B cell (primary cell): ENCODE measurements at regions not wholly inside any gene's neighbourhood (a gene's known extent, or its start where the extent isn't known, plus 50 kb on each side); places are given as distances from the start of the nearest gene placed in this dataset.

Experiments
- ATAC-seq: fragments of 200-7000 bp; cut with Tn5 transposase; one replicate; pipeline ENCODE4 v1.10.0; 2021; ENCODE audit warnings: low read depth, mild to moderate bottlenecking, moderate number of reproducible peaks, moderate library complexity
- CTCF ChIA-PET: fragments of 350-600 bp; sonication (Branson Sonifier 250); formaldehyde crosslinking; loops from one replicate; lab custom pipeline; 2021; ENCODE audit warnings: antibody characterized with exemption, inconsistent platforms; lab: Charles Lee
- POLR2A ChIA-PET: fragments of 350-600 bp; sonication (Branson Sonifier 250); formaldehyde crosslinking; loops from one replicate; lab custom pipeline; 2021; ENCODE audit warnings: antibody characterized with exemption; lab: Charles Lee
- DNase-seq: peaks from one replicate; pipeline ENCODE4 v3.0.0; 2013
- H2AFZ ChIP-seq: 2 replicates; pipeline ENCODE4 v1.6.1; 2012; ENCODE audit warnings: mild to moderate bottlenecking, low read depth, low read length; ENCODE audit not compliant: insufficient read depth, poor library complexity, severe bottlenecking
- H3K27ac ChIP-seq, 2 donors: 1 replicate in 1 of 2; 2 replicates in 1 of 2; pipeline ENCODE4 v1.5.1; 2012 to 2013; ENCODE audit warnings: low read length in 2 of 2, mild to moderate bottlenecking in 2 of 2, moderate library complexity in 1 of 2
- H3K27me3 ChIP-seq, 4 experiments: fragments of 200-600 bp in 1 of 4; sonication (generic) in 1 of 4; replicated peaks in 1 of 4; 1 replicate in 2 of 4; 2 replicates in 2 of 4; pipeline versions ENCODE4 v1.6.1 to v1.7.0; 2013 to 2016; ENCODE audit warnings: low read length in 3 of 4, mild to moderate bottlenecking in 2 of 4, mixed read lengths in 1 of 4, moderate library complexity in 1 of 4; ENCODE audit not compliant: insufficient read depth in 4 of 4, control insufficient read depth in 3 of 4; ENCODE audit errors: control extremely low read depth in 1 of 4
- H3K36me3 ChIP-seq, 2 experiments: replicated peaks in 1 of 2; 1 replicate in 1 of 2; 2 replicates in 1 of 2; pipeline versions ENCODE4 v1.6.1 to v1.7.1; 2013; ENCODE audit warnings: low read length in 1 of 2; ENCODE audit not compliant: insufficient read depth in 2 of 2, control insufficient read depth in 1 of 2; ENCODE audit errors: control extremely low read depth in 1 of 2, extremely low read depth in 1 of 2
- H3K4me1 ChIP-seq, 2 donors: fragments of 200-600 bp in 1 of 2; sonication (generic) in 1 of 2; 1 replicate in 1 of 2; 2 replicates in 1 of 2; pipeline versions ENCODE4 v1.5.1 to v1.6.1; 2013 to 2017; ENCODE audit warnings: low read length in 2 of 2; ENCODE audit not compliant: control insufficient read depth in 2 of 2, insufficient read depth in 2 of 2
- H3K4me2 ChIP-seq: replicated peaks from 2 replicates; pipeline ENCODE3; 2012; ENCODE audit warnings: mild to moderate bottlenecking, low read depth, low read length; ENCODE audit not compliant: poor library complexity, severe bottlenecking
- H3K4me3 ChIP-seq, 5 experiments: fragments of 200-600 bp in 1 of 5; sonication (generic) in 1 of 5; 1 replicate in 3 of 5; 2 replicates in 2 of 5; pipeline versions ENCODE4 v1.5.1 to v1.7.0; 2011 to 2016; ENCODE audit warnings: low read length in 4 of 5, mild to moderate bottlenecking in 4 of 5, low read depth in 2 of 5, control low read depth in 1 of 5, moderate library complexity in 1 of 5; ENCODE audit not compliant: insufficient read depth in 1 of 5; ENCODE audit errors: control extremely low read depth in 1 of 5, extremely low read depth in 1 of 5
- H3K79me2 ChIP-seq: fragments of 200-600 bp; sonication (generic); one replicate; pipeline ENCODE4 v1.6.0; 2016; ENCODE audit warnings: low read length; ENCODE audit not compliant: control insufficient read depth, insufficient read depth
- H3K9ac ChIP-seq: fragments of 200-600 bp; sonication (generic); 2 replicates; pipeline ENCODE4 v1.6.1; 2017; ENCODE audit warnings: mild to moderate bottlenecking, low read length, moderate library complexity
- H3K9me3 ChIP-seq, 3 donors: one replicate each; pipeline versions ENCODE4 v1.6.1 to v1.7.1; 2013; ENCODE audit warnings: low read length in 2 of 3; ENCODE audit not compliant: control insufficient read depth in 2 of 3, insufficient read depth in 1 of 3; ENCODE audit errors: control extremely low read depth in 1 of 3
- H4K20me1 ChIP-seq: 2 replicates; pipeline ENCODE4 v1.6.0; 2012; ENCODE audit warnings: mild to moderate bottlenecking, low read length; ENCODE audit not compliant: insufficient read depth, control insufficient read depth, poor library complexity, severe bottlenecking
- H3K27ac Mint-ChIP-seq: one replicate; pipeline ENCODE4 v1.8.0; 2021; ENCODE audit warnings: mixed read lengths
- H3K27me3 Mint-ChIP-seq: one replicate; pipeline ENCODE4 v1.8.0; 2021; ENCODE audit warnings: mixed read lengths
- H3K4me1 Mint-ChIP-seq: one replicate; pipeline ENCODE4 v1.8.0; 2021; ENCODE audit warnings: mixed read lengths
- H3K4me3 Mint-ChIP-seq: one replicate; pipeline ENCODE4 v1.8.0; 2021; ENCODE audit warnings: mixed read lengths
- H3K9me3 Mint-ChIP-seq: one replicate; pipeline ENCODE4 v1.8.0; 2022; ENCODE audit warnings: mixed read lengths; ENCODE audit not compliant: insufficient read depth
- EZH2 ChIP-seq: IDR thresholded peaks from 2 replicates; pipeline ENCODE4 v1.6.1; 2012; ENCODE audit warnings: borderline replicate concordance, low read depth, mild to moderate bottlenecking, moderate library complexity, low read length; ENCODE audit not compliant: insufficient read depth, poor library complexity, severe bottlenecking
- WGBS: methylation state at CpG from one replicate; pipeline ENCODE4 v1.1.5; 2013; ENCODE audit warnings: missing lambda C conversion rate; ENCODE audit not compliant: insufficient coverage; 5-methylcytosine and 5-hydroxymethylcytosine counted together
- intact Hi-C: fragments of 100-400 bp; cut with micrococcal nuclease; formaldehyde crosslinking; loops from one replicate; pipeline ENCODE4 v1.10.0; 2022
- TF ChIP-seq, protein P1 (sequence below): fragments of 200-600 bp; IDR thresholded peaks from one replicate; pipeline ENCODE4 v1.8.0; 2022; ENCODE audit warnings: antibody characterized with exemption, mild to moderate bottlenecking

DNA sequence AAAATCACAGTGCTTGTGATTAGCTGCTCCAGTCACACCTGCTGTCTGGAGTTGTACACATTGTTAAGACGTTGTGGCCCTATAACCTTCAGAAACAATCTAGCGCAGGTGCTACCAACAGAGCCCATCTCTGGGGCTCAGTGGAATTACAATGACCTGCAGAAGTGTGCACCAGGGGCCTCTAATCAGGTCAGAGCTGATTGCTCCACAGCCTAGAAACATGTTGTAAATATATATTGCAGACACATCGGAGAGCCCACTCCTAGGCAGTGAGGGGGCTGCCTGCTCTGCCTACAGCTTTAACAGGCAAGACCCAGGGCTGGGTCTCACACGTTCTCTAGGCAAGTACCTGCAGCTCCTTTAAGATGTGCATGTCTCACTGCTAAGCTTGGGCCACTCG, 302.0 kb downstream of the SIPA1L2 start:
- Mint-ChIP-seq H3K27me3 (no peaks in the 10 kb centered on the region), H3K9me3 (no peaks in the 10 kb centered on the region), H3K4me3 (no peak overlapping the region), H3K4me1 (no peaks in the 10 kb centered on the region), H3K27ac (no peak overlapping the region)
- ChIA-PET CTCF (no interaction called here), POLR2A (no interaction called here)
- ATAC-seq (no peak), DNase-seq (no peak)
- Histone ChIP-seq H4K20me1 (no peaks in the 10 kb centered on the region), H3K4me1 (no peaks in the 10 kb centered on the region), H3K4me2 (no peak overlapping the region), H3K9me3 (peaks cover 0 to 7% (median 0%) of the 10 kb centered on the region in 3 donors), H3K27ac (no peak overlapping the region), H3K9ac (no peak overlapping the region), H3K27me3 (no peaks in the 10 kb centered on the region), H3K79me2 (no peaks in the 10 kb centered on the region), H2AFZ (no peak overlapping the region), H3K4me3 (no peak overlapping the region), H3K36me3 (no peaks in the 10 kb centered on the region)
- 76% methylated on average over 3 of the region's 5 CpGs for WGBS
- no peak for TF ChIP-seq EZH2
- TF ChIP-seq, protein P1, sequence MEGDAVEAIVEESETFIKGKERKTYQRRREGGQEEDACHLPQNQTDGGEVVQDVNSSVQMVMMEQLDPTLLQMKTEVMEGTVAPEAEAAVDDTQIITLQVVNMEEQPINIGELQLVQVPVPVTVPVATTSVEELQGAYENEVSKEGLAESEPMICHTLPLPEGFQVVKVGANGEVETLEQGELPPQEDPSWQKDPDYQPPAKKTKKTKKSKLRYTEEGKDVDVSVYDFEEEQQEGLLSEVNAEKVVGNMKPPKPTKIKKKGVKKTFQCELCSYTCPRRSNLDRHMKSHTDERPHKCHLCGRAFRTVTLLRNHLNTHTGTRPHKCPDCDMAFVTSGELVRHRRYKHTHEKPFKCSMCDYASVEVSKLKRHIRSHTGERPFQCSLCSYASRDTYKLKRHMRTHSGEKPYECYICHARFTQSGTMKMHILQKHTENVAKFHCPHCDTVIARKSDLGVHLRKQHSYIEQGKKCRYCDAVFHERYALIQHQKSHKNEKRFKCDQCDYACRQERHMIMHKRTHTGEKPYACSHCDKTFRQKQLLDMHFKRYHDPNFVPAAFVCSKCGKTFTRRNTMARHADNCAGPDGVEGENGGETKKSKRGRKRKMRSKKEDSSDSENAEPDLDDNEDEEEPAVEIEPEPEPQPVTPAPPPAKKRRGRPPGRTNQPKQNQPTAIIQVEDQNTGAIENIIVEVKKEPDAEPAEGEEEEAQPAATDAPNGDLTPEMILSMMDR = no peak
- intact Hi-C loops = no loop called here

DNA sequence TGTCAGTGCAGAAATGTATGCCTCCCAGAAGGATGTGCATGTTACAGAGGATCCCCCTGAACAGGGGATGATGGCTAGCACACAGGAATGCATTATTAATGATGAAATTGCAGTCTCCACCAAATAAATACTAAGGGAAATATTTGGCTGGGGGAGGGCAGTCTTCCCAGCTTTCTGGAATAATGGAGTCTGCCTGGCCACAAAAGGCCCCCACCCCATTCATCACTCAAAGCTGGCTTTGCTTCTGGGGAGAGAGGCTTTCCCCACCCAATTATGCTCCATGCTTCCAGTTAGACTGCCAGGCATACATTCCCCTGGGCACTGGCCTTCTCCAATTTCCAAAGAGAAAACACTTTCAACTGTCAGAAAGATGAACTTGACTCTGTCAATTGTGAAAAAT, 302.7 kb downstream of the SIPA1L2 start:
- Histone ChIP-seq H3K27ac (no peak overlapping the region), H3K36me3 (no peaks in the 10 kb centered on the region), H3K9ac (no peak overlapping the region), H3K4me1 (no peaks in the 10 kb centered on the region), H3K79me2 (no peaks in the 10 kb centered on the region), H2AFZ (no peak overlapping the region), H3K9me3 (peaks cover 0 to 7% (median 0%) of the 10 kb centered on the region in 3 donors), H3K4me3 (no peak overlapping the region), H4K20me1 (no peaks in the 10 kb centered on the region), H3K4me2 (no peak overlapping the region), H3K27me3 (no peaks in the 10 kb centered on the region)
- no peak for ATAC-seq
- intact Hi-C loops = no loop called here
- Mint-ChIP-seq H3K27ac (no peak overlapping the region), H3K4me3 (no peak overlapping the region), H3K9me3 (no peaks in the 10 kb centered on the region), H3K4me1 (no peaks in the 10 kb centered on the region), H3K27me3 (no peaks in the 10 kb centered on the region)
- no peak for TF ChIP-seq EZH2
- TF ChIP-seq, protein P1 = no peak
- ChIA-PET CTCF (no interaction called here), POLR2A (no interaction called here)
- DNase-seq = no peak
